Right lung (tissue), 2 donors: ENCODE measurements at regions not wholly inside any gene's neighbourhood (a gene's known extent, or its start where the extent isn't known, plus 50 kb on each side); places are given as distances from the start of the nearest gene placed in this dataset.

Experiments
- DNase-seq, 2 donors: peaks; one replicate each; pipeline ENCODE4 v3.0.0-alpha.2; 2013

DNA sequence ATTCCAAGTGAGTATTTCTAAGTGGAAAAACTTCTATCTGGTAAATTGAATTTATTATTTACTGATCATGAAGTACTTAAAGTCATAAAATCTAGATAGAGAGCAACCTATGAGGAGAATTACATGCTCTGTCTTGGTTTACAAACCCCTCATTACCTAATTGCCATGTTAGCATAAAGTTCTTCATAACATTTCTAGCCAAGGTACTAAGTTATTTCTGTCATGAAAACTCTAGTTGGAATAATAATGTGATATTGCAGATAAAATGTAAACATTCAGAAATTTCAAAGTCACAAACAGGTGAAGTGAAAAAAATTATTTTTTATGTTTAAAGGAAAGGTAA, 228.6 kb downstream of the TTLL7 start:
- no peak for DNase-seq

DNA sequence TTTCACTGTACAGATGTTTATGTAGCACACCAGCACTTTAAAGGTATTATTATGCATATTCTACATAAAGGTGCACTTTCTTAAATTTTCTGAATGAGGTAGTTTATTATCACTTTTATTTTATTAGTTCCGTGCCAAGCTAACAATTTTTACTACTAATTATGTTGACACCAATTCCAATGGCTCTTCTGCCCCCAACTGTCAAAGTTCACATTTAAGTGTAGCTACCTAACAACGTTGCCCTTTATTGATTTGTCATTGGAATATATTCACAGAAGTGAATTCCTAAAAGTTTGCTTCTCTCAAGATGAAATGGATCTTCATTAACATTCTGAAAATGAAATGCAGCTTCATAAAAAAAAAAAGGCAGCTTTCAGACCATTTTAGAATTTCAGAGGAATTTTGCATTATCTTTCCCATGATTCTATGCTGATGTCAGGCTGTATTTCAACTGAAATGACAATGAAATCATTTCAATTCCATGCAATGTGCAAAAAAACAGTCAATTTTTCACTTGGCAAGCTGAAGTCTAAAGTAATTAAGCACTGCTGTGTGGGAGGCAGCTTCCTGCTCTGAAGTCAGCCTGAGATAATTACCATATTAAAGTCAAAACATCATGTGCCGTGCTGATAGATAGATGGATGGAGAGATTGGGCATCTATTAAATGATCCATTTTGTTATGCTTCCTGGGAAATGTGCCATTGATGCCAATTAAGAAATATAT, 229.2 kb downstream of the TTLL7 start:
- DNase-seq = no peak

DNA sequence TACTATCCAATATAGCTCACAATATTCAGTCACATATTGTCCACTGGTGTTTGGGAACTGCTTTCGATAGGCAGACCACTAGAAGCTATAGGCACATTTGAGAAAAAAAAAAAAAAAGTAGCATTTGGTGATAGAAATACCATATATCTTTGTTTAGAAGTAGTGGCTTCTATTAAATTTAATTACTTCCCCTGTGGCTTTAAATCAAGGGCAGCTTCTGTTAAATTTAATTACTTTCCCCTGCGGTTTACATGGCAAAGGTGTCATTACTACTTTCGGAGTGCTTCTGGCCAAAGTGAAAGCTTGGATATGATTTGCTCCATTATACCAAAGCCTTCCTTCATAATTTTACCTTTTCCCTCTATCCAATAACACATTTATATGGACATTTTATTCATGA, 229.9 kb downstream of the TTLL7 start:
- DNase-seq = no peak

DNA sequence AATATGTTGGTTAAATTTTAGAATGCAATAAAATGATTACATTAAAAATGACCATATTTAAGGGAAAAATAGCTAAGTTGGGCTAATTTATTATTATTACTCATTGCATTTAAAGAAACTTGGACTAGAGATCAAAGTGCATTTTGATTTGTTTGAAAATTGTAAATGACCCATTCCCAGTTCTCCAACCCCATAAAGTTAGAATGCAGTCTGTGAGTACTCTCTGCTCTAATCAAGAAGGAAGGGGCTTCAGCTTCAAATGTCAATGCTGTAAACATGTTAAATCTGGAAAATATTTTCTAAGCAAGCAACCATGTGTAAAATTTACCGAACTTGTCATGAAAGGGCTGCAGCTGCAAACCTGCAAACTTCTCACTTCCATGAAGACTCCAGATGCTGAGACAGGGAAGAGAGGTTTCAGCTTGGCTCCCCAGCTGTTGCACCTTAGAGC, 232.7 kb downstream of the TTLL7 start:
- DNase-seq = no peak

DNA sequence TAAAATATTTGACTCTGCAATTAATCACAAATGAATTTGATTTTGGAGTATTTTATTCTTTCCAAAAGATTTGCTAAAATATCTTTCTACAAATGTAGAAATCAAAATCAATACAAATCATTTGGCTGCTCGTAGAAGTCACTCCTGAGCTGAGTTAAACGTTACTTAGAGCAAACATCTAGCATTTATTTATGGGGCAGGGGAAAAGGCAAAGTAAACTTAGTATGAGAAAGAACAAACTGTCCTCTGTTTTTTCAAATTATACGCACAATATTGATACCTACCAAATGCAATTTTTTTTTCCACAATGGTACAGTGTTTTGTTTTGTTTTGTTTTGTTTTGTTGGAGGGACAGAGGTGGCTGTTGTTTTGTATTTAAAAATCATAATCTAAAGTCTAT, 233.8 kb downstream of the TTLL7 start:
- DNase-seq = no peak

DNA sequence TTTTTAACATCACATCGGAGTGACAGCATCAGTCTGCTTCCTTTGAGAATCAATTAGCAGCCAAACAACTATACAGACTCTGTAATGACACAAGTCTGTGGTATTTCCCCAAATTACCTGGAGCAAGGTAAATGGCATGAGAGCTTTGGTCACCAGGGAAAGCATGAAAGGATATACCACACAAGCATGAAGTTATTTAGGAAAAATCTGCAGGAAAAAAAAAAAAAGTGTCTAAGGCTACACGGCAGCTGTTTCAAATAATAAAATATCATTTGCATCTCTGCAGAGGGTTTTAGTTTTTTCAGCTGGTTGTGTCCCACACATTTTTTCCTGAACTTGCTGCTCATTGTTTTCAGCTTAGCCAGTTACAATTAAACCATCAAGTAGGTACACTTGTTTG, 234.7 kb downstream of the TTLL7 start:
- no peak for DNase-seq

DNA sequence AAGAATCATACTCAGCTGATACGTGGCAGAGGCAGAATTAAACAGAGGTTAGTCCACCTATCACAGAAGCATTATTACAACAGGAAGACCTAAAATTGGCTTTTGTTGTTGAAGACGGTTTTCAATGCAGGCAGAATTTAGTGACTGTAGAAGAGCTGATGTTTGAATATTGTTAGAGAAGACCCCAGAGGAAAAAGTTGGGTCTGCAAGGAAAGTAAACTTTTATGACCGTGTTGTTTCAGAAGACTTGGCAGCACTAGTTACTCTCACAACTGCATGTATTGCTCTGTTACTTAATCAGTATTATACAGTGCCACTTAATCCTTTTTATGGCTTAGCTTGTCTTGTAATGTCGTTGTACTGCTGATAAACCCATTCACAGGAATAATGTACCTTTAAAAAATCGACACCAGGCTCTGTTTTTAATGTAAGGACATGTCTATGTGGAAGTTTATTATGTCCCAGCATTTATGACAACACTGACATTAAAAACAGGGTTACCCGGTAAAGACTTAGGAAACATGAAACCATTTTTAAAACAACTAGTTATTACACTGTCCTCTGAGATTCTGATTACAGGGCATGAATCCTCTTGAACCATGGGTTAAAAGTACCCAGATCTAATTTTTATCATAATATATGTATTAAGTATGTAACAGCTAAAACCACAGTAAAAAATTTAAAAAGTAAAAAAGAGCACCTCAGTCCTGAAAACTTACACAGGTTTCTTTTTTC, 235.4 kb downstream of the TTLL7 start:
- DNase-seq = no peak

DNA sequence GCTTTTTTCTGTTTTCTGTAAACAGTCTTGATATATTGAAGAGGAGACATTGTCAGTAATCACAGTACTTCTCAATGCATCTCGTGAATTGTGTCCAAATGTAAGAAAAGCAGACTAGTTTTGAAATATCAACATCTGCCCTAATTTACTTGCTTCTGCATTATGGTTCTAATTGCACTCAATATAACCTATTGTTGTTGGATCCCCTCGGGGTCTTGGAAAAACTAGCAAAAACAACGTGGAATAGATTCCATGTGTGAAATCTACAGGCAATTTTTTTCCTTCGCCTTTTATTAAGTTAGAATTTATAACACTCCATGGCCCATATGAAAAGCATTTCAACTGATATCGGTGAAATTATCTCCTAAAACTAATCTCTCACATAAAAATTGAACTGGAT, 236.5 kb downstream of the TTLL7 start:
- DNase-seq = no peak

DNA sequence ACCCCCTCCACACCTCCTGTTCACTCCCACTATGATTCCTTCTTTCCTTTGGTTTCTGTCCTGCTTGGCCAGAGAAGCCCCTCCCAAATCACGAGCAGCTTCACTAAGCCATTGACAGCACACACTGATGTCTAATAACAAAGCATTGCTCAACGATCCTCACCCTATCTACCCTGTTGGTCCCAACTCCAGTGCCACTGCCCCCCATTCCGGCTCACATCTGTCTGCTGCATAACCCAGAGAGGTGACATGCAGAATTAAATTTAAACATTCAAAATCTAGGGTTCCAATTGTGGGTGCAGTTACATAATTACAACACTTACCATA, 236.9 kb downstream of the TTLL7 start:
- DNase-seq = no peak

DNA sequence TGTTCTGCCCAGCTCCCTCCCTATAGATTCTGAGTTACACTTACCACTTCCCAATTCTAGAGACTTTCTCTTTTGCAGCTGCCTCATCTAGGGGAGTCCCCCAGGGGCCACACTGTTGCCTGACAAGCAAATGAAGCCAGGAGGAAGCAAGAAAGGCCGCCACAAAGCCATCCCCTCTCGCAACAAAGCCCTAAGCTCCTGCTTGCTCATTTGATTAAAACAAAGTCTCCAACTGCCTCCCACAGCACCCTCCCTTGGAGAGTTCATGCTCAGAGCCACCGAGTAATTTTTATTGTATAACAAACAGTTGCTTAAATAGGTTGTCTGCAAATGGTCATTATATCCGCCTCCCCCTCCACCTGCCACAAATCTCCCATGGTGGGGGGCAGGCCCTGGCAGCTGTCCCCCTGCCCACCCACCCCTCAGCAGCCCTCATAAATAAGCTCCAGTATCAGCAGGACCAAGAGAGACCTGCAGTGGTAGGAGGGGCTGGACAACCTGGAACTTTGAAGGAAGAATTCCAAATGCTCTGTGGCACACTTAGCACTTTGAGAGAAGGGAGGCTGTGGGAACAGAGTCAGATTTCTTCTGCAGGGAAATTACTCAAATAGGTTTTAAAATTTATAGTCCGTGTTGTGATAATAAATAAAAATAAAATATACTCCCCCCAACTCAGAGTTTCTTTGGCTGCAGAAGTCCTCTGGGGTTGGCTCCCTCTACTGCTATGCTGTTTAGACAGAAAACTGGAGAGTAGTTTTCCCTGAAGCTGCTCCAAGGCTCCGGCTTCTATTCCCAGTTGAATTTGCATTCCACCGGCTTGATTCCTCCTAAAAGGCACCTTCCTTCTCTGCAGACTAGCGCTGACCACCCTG, 237.5 kb downstream of the TTLL7 start:
- DNase-seq = no peak

DNA sequence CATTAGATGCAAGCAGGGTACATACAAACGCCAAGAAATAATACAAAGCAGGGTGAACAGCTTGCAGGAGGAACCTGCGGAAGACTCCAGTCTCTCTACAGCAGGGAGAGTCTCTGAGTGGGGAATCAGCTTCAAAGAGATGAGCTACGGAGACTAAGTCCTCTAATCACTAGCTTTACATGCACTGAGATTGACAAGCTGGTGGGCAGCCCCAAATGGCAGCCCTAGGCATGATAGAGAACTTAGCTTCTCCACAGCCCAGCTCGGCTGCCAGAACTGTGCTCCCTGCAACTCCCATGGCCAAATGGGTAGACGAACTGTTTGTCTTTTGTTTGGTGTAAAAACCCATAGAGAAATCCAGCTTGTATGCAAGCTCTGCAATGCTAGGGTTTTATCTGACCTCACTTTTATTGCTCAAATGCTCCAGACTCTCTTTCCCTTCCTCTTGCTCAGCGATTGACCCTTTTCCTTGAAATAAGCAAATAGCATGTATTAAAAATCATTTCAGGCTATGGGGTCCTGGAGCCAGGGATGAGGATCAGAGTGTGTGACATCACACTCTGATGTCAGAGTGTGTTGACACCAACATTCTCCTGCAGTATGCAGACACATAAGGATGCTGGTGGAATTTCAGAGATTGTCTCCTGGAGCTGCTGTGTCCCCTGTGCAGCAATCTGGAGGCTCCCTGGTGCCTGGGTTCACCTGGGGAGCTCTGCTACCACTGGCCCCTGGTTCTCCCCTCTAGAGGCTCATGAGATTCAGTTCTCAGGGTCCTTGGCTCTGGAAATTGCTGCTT, 238.5 kb downstream of the TTLL7 start:
- DNase-seq = no peak

DNA sequence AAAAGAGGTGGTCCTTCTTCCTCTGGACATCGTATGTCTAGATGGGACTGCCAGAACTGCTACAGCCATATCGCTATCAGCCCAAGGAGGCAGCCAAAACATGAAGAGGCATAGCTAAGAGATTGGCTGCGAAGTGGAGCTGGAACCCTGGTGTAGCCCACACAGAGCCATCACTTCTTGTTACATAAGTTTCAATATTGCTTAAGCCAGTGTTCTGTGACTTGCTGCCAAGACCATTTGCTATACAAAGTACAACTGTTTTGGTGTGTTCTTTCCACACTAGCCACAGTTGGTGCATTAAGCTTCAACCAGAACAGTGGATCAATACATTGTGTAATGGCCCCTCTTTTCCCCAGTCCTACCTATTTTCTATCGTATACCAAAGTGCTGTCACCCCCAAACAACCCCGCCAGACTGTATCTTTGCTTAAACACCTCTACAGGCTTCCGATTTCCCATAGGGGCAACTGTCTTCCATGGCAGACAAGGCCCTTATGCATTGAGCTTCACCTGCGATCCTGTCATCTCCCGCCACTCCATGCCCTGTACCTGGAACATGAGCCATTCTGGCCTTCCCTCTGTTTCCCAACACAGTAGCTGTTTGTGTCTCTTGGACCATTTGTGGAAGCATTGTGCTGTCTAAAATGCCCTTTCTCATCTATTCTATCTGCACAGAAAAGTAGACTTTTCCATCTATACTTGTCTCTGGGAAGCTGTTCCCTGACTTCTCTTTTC, 241.8 kb downstream of the TTLL7 start:
- DNase-seq = no peak

DNA sequence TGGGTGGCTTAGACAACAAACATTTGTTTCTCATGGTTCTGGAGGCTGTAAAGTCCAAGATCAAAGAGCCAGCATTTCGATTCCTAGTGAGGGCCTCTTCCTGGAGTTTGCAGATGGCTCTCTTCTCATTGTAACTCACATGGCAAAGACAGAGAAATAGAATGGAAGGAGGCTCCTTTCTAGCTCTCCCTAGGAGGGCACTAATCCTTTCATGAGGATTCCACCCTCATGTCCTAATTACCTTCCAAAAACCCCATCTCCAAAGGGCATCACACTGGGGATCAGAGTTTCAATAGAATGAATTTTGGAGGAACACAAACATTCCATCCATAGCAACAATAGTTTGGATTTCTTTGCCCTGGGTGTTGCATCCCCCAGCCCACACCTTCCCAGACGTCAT, 247.3 kb downstream of the TTLL7 start:
- no peak for DNase-seq

DNA sequence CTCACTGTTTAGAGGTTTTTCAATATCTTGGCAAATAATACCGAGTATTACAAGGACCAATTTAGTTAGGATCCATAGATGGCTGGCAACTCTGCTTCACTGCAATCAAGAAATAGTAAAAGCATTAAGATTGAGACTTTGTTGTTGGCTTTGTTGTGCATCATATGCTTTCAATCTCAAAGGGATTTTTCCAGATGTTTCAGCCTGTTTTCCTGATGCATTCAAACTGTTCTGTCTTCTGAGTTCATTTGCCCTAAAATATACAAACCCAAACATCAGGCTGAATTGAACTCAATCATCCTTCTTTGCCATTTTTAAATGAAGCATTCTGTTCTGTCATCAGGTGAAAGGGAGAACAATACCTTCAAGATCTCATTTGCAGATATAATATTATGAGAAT, 248.7 kb downstream of the TTLL7 start:
- peak in 1 of 2 donors; percentile 17 for DNase-seq

DNA sequence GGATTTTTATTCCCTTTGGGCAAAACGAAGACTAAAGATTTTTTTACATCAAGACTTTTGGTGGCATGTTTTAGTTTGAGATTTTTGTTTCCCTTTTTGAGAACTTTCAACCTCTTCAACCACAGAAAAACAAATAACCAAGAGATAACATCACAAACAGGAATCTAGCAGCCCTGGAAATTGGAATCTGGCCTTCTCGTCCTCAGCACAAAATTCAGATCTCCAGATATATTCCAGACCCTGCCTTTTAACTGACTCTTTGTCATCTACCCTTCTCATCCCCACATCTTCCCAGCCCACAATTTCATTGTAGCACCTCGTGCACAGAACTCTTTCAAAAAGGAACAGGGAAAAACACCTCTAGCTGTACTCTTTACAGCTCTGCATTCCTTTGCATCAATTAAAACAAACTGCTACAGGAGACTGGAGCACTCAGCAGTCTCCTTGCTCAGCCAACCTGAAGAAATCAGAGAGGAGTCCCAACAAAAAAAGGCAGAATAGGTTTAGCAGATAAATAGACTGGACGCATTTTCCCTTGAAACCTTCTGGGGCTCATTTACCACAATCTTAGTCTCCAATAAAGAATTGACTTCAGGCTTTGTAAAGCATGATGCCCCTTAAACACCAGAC, 251.0 kb downstream of the TTLL7 start:
- DNase-seq = no peak

DNA sequence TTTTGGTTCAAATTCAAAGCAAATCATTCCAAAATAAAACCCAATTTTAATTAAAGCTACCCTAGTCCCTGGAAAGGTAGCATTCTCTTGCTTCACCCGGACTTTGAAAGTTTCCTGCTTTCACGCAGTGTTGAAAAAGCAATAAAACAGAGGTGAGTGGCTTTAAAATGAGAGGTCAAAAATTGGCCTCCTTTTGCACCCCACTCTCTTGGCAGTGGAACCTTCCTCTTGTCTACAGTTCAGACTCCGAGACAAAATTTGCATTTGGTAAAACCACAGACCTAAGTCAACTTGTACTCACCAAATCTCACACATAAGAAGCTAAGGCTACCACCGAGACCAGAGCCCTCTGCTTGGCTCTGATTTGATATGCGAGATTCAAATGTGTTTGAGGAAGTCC, 252.7 kb downstream of the TTLL7 start:
- DNase-seq = no peak

DNA sequence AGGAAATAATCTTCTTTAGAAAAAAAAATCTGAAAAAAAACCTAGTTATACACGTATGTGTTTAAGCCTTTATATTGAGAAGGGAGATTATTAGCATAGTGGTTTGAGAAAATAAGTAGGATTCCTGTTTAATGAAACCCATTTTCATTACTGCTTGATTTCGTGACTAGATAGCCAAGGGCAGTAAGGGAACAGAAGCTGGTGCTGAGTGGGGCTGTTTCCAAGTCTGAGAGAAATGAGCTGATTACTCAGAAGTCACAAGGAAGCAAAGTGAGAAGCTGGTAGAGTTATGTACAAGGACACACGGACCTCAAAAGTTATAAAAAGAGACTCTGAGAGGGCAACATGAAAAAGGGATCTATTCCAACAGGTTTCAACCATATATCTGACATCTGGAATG, 256.5 kb downstream of the TTLL7 start:
- no peak for DNase-seq

DNA sequence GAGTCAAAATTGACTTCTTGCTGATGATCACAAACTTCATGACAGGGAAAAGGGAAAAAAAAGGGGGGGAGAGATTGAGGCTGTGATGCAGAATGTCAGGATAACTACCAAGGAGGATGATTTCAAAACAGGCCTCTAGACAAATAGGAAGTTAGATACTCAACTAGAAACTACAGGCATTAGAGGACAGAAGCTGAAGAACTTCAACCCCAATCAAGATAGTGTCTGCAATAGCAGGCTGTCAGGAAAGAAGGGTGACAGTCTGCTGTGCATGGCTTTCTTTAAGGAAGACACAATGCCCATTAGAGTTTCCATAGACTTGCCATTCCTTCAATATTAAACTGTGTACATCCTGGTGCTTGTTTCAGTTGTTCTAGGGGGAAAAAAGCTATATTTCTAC, 257.2 kb downstream of the TTLL7 start:
- no peak for DNase-seq

DNA sequence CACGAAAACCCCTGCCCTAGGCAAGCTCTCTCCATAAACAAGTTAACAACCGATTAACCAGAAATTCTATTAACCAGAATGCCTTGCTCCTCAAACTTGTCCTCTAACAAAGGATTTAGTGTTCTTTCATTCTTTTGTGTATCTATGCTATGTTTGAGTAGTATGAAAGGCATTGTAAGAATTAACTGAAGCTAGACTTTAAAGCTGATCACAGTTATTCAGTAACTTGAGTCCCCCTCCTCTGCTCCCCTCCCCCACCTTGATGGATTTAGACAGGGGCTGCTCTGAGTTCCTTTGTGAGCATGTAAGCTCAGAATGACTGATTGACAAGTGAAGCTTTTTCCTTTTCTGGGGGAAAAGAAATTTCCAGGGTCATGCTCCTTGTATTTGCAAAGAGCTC, 257.6 kb downstream of the TTLL7 start:
- no peak for DNase-seq

DNA sequence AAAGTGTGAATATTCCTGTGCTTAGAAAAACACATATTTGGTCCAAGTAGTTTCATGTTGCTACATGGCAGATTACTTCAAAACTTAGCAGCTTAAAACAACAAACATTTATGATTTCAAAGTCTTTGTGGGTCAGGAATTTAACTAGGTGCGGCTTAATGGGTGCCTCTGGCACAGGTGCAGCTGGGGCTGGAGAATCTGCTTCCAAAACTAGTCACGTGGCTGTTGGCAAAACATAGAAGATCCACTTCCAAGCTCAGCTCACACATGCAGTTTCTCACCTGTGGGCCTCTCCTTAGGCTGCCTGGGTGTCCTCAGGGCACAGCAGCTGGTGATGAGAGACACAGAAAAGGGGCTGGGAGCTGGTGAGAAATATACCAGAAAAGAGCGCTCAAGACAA, 263.4 kb downstream of the TTLL7 start:
- no peak for DNase-seq

DNA sequence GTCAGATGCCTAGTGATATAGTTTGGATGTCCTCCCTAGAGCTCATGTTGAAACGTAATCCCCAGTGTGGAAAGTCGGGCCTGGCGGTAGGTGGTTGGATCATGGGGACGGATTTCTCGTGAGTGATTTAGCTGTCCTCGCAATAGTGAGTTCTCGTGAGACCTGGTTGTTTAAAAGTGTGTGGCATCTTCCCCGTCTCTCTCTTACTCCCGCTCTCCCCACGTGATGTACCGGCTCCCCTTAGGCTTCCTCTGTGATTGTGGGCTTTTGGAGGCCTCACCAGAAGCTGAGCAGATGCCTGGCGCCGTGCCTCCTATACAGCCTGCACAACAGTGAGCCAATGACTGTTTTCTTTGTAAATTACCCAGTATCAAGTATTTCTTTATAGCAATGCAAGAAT, 264.5 kb downstream of the TTLL7 start:
- no peak for DNase-seq
